Caki2 (cell line): ENCODE measurements at regions not wholly inside any gene's neighbourhood (a gene's known extent, or its start where the extent isn't known, plus 50 kb on each side); places are given as distances from the start of the nearest gene placed in this dataset.
"Not testable (repeated sequence)": the region's sequence is repeated elsewhere in the genome, so short reads cannot be mapped to it uniquely, and the experiment has no call there.

Source experiments
- DNase-seq: peaks from one replicate; pipeline ENCODE4 v3.0.0-alpha.2; 2015; ENCODE audit warnings: low read depth
- in situ Hi-C: cut with HindIII; loops from 2 replicates; pipeline ENCODE4 v1.10.0; 2016; ENCODE audit warnings: low sequenced_read_pairs, low pct_unique_long_range_greater_than_20kb, mixed read lengths

DNA sequence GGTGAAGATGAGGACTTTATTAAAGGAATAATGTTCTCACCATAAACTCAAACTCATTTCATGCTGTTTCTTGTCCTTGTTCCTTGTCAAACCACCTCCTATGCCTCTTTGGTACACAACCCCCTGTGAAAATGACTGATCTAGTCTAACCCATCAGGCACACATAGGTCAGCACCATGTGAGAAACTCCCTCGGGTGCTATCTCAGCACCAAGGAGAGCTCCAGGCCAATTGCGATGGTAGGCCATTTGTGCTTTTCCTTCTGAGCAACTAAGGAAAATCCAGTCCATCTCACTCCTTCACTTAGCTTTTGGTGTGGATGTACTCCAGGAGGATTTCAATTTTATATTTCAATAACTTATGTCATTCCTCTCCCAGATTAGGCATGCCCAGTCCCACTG, 199.8 kb downstream of the ZNF608 start:
- in situ Hi-C loops: no loop called here
- DNase-seq: peak; percentile 13

- peak; percentile 41 for DNase-seq
- in situ Hi-C loops: no loop called here
Observed at GRCh38 chr5:124544366-124545055, 201.9 kb downstream of the ZNF608 start.

DNA sequence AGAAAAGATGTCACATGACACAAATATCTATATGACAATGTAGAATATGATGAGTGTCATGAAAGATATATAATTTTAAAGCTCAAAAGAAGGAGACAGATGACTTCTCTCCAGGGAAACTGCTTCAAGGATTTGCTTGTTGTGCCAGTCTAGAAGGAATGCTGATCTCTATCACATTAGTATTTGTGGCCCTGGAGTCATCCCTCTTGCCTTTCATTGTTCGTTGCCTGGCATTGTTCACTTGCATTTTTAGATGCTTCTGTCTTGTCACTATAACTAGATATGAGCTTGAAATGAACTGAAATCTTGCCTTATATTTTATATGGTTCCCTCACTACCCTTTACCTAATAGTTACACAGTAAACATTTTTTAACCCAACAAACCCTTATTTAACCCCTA, 207.5 kb downstream of the ZNF608 start:
- no peak for DNase-seq
- in situ Hi-C loops: no loop called here

- in situ Hi-C loops: no loop called here
- DNase-seq: no peak
Observed at GRCh38 chr5:124538191-124538590, 208.2 kb downstream of the ZNF608 start.

GRCh38 chr5:124537522-124537921, 208.9 kb downstream of the ZNF608 start:
- DNase-seq: no peak
- in situ Hi-C loops: no loop called here

DNA sequence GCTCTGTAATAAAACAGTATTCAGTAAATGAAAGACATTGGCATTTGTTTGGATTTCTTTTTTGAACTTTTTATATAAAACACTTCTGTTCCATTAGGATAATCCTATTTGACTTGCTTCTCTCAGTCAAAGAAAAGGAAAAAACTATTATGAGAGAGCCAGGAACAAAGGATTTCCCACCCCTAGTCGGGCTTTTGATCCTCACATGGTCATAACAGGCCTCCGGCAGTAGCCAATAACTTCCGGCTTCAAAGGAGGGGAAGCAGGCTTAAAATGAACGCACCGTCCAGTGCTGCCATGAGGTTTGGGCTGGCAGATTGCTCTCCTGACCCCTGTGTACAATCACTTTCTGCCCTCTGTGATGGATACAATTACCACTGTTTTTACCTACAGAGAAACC, 209.3 kb downstream of the ZNF608 start:
- in situ Hi-C loops: no loop called here
- no peak for DNase-seq

DNA sequence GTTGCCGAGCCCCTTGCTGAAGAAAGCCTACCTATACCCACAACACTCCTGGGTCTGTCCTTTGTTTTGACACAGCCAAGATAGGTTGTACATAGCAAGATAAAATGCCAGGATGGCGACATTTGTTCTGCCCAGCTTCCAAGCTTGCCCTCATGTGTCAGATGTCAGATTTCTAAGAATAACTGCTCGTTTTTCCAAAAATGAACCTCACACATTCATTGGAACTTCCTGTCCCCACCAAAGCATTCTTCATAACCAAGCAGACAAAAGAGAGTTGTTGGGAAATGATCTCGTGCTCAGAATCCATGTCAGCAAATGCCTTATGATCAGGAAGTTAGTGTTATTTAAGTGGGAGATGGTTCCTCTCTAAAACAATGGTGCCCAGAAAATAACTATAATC, 210.1 kb downstream of the ZNF608 start:
- in situ Hi-C loops: no loop called here
- DNase-seq: no peak

DNA sequence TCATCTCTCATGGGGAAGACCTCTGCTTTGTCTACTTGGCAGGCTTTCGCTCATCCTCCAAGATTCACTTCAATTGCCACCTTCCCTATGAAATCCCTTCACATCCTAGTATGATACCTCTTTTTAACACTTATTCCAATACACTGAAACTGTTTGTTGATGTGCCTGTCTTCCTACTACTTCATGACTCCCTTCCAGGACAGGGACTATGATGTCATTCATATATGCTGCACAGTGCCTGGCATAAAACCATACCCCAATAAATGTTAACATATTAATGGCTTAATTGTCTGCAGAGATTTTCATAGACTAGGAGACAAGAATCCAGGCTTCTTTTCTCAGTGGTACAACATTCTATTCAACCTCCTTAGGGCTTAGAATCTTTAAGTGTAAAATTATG, 215.5 kb downstream of the ZNF608 start:
- no peak for DNase-seq
- in situ Hi-C loops: no loop called here

DNA sequence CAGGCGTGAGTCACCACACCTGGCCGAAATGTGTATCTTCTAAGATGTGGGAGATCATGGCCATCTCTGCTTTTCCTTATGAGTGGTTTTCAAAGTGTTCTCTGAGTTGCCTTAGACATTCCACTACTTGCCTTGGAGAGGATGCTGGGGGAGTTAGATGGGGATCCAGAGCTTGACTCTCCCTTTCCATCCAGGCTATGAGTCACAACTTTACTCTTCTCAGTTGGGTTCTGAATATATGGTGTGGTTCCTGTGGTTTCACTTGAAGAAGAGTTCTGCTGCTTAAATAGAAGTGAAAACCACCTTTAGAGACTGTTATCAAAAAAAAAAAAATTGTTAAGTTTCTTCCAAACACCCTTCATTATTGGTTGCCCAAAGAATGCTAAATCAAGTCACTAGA, 217.6 kb downstream of the ZNF608 start:
- in situ Hi-C loops: no loop called here
- DNase-seq: no peak

- in situ Hi-C loops: no loop called here
- DNase-seq: no peak
Observed at GRCh38 chr5:124527220-124527991, 219.0 kb downstream of the ZNF608 start.

GRCh38 chr5:124526079-124526478, 220.4 kb downstream of the ZNF608 start:
- DNase-seq, in situ Hi-C loops: not testable (repeated sequence)

DNA sequence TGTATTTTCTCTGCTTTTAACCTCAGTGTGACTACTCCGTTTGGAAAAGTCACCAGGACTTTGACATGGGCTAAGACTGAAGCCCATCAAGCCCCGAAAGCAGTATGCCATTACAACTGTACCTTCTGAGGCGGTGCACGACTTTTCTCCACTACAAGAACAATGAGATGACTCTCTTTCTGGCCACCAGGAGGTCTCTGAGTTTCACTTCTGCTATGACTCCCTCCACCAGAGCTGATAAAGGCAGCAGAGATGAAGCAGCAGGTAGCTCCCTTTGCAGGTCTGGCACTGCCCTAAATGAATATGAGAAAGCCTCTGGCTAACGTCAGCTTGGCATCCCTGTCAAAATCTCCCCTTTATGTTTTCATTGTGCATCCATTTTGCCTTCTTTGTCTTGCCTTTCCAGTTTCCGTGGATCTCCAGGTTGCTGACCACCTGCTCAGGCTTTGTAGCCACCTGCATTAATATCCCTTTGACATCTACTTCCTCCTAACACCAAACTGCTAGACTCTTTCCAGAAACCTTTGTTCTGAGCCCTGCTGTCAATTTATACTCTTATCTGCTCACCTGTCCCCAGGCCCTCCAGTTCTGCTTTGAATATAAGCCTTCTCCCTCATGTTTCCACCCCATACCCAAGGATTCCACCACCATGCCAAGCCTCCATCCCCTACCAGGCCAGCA, 221.7 kb downstream of the ZNF608 start:
- in situ Hi-C loops: no loop called here
- no peak for DNase-seq

GRCh38 chr5:124523897-124524296, 222.5 kb downstream of the ZNF608 start:
- in situ Hi-C loops: no loop called here
- no peak for DNase-seq

DNA sequence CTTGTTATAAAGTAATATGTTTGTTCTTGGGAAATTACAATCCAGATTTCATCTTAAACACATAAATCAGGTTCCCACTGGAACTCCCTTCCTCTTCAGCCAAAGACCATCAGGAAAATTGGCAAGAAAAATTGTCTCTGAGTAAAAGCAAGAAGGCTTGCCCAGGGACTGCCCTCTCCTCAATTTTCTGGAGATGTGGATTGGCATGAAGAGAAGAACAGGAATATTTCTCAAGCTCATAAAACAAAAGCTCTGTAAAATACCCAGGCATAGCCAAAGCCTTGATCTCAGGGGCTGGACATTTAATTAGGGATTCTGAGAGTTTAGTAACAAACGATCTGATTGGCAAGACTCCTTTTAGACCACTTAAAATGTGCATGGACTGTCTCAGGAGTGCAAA, 223.4 kb downstream of the ZNF608 start:
- no peak for DNase-seq
- in situ Hi-C loops: no loop called here

GRCh38 chr5:124521461-124522230, 224.8 kb downstream of the ZNF608 start:
- no peak for DNase-seq
- in situ Hi-C loops: no loop called here

DNA sequence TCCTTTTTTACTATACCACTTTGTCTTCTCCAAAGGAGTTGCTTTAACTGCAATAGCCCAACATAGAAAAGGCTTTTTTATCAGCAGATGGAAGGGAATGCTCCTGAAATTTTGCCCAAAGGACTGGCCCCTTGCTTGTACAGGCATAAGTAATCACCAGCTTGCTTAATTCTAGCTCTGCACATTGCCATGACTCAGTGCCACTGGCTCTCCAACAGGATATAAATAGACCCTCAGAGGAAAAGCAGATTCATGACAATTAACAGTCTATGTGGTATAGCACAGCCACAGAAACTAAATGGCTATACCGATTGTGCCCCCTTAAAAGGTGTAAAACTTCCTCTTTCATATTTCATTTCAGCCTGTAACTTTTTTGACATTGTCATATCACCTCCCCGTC, 227.0 kb downstream of the ZNF608 start:
- in situ Hi-C loops: no loop called here
- DNase-seq: no peak

DNA sequence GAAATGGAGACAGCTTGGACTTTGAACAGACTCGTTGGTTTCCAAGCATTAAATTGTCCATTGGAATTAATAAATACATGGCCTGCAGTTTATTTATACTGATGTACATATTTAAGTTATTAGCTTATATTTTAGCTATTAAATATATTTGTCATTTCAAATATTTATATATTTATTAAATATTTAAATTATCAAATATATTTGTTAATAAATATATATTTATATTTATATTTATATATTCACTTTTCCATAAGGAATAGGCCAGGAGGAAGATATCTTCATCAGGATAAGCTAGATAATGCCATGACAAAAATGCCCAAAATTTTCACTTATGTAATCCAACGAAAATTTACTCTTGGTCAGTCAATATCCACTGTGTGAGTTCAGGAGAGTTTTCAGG, 229.9 kb downstream of the ZNF608 start:
- DNase-seq: no peak
- in situ Hi-C loops: no loop called here

- in situ Hi-C loops: no loop called here
Observed at GRCh38 chr5:124515497-124516245, 230.8 kb downstream of the ZNF608 start.

More at GRCh38 chr5:124515497-124516245, 230.8 kb downstream of the ZNF608 start:
- no peak for DNase-seq
